SK-N-SH (cell line): ENCODE measurements at regions not wholly inside any gene's neighbourhood (a gene's known extent, or its start where the extent isn't known, plus 50 kb on each side); places are given as distances from the start of the nearest gene placed in this dataset.

Experiments
- CTCF ChIA-PET: fragments of 300-600, 350-600 bp; formaldehyde crosslinking; extraction: SDS; loops from one replicate; lab custom pipeline; 2021; lab: Yijun Ruan, JAX
- POLR2A ChIA-PET: fragments of 350-600 bp; sonication (Branson Sonifier 250); formaldehyde crosslinking; extraction: SDS; loops from one replicate; lab custom pipeline; 2020; ENCODE audit warnings: antibody characterized with exemption, inconsistent platforms; lab: Yijun Ruan, JAX
- DNase-seq: peaks from one replicate; pipeline ENCODE4 v3.0.0; 2012
- H2AFZ ChIP-seq: fragments of 200-600 bp; sonication (generic); 2 replicates; pipeline ENCODE4 v1.8.1; 2016; ENCODE audit warnings: antibody characterized with exemption, mild to moderate bottlenecking, low read depth
- H3F3A ChIP-seq: fragments of 200-600 bp; sonication (generic); replicated peaks from 2 replicates; pipeline ENCODE3; 2016; ENCODE audit warnings: antibody characterized with exemption, mild to moderate bottlenecking; ENCODE audit not compliant: insufficient read depth
- H3K27ac ChIP-seq, 2 experiments: fragments of 200-500 bp in 1 of 2; fragments of 200-600 bp in 1 of 2; sonication (Bioruptor generic) in 1 of 2; sonication (generic), shearing (Covaris generic) in 1 of 2; 2 replicates each; pipeline versions ENCODE4 v1.5.1 to v1.6.1; 2014 to 2016; ENCODE audit warnings: low read depth in 2 of 2, inconsistent platforms in 1 of 2, low read length in 1 of 2, mild to moderate bottlenecking in 1 of 2, mixed read lengths in 1 of 2
- H3K27me3 ChIP-seq: fragments of 200-600 bp; sonication (generic), shearing (Covaris generic); 2 replicates; pipeline ENCODE4 v1.6.1; 2016; ENCODE audit warnings: mixed run types; ENCODE audit not compliant: insufficient read depth
- H3K36me3 ChIP-seq, 2 experiments: fragments of 200-500 bp in 1 of 2; fragments of 200-600 bp in 1 of 2; sonication (Bioruptor generic) in 1 of 2; sonication (generic) in 1 of 2; replicated peaks in 1 of 2; 2 replicates each; pipeline versions ENCODE3 to v1.5.1; 2014 to 2016; ENCODE audit warnings: low read length in 1 of 2, mild to moderate bottlenecking in 1 of 2; ENCODE audit not compliant: insufficient read depth in 2 of 2, control insufficient read depth in 1 of 2
- H3K4me1 ChIP-seq, 2 experiments: fragments of 200-500 bp in 1 of 2; fragments of 200-600 bp in 1 of 2; sonication (Bioruptor generic) in 1 of 2; sonication (generic), shearing (Covaris generic) in 1 of 2; 2 replicates each; pipeline versions ENCODE4 v1.5.1 to v1.6.1; 2014 to 2016; ENCODE audit warnings: low read depth in 1 of 2, low read length in 1 of 2, mixed run types in 1 of 2; ENCODE audit not compliant: insufficient read depth in 2 of 2, control insufficient read depth in 1 of 2
- H3K4me2 ChIP-seq: fragments of 200-600 bp; sonication (generic), shearing (Covaris generic); 2 replicates; pipeline ENCODE4 v1.6.1; 2017; ENCODE audit warnings: mixed run types
- H3K4me3 ChIP-seq, 2 experiments: fragments of 200-500 bp in 1 of 2; fragments of 200-600 bp in 1 of 2; sonication (Bioruptor generic) in 1 of 2; sonication (generic), shearing (Covaris generic) in 1 of 2; 2 replicates each; pipeline versions ENCODE4 v1.5.1 to v1.8.1; 2014 to 2016; ENCODE audit warnings: low read depth in 2 of 2, inconsistent platforms in 1 of 2, low read length in 1 of 2, mild to moderate bottlenecking in 1 of 2, mixed read lengths in 1 of 2, moderate library complexity in 1 of 2
- H3K79me2 ChIP-seq: fragments of 200-600 bp; sonication (generic); 2 replicates; pipeline ENCODE4 v1.8.1; 2017; ENCODE audit warnings: mild to moderate bottlenecking; ENCODE audit not compliant: insufficient read depth
- H3K9ac ChIP-seq: fragments of 200-600 bp; sonication (generic); 2 replicates; pipeline ENCODE4 v1.6.1; 2017; ENCODE audit warnings: mixed run types
- H3K9me2 ChIP-seq: fragments of 200-600 bp; sonication (generic); 2 replicates; pipeline ENCODE4 v1.6.1; 2017; ENCODE audit warnings: mixed run types
- H3K9me3 ChIP-seq: fragments of 200-600 bp; sonication (generic); 2 replicates; pipeline ENCODE4 v1.6.1; 2017; ENCODE audit warnings: mixed run types, mild to moderate bottlenecking, moderate library complexity
- H4K20me1 ChIP-seq: fragments of 200-600 bp; sonication (generic); 2 replicates; pipeline ENCODE4 v1.6.1; 2017; ENCODE audit warnings: mild to moderate bottlenecking, mixed run types; ENCODE audit not compliant: insufficient read depth
- CHD2 ChIP-seq: fragments of 150-350 bp; IDR thresholded peaks from 2 replicates; pipeline ENCODE4 v1.6.1; 2018; ENCODE audit warnings: low read length; ENCODE audit not compliant: partially characterized antibody
- CTCF ChIP-seq: fragments of 200-600 bp; sonication (generic); IDR thresholded peaks from 2 replicates; pipeline ENCODE4 v1.6.1; 2017; ENCODE audit warnings: antibody characterized with exemption, mild to moderate bottlenecking, moderate library complexity
- EP300 ChIP-seq, 2 experiments: IDR thresholded peaks; 2 replicates each; pipeline versions ENCODE4 v1.4.0 to v1.6.1; 2012; ENCODE audit warnings: borderline replicate concordance in 1 of 2, low read depth in 1 of 2, low read length in 1 of 2
- FOSL2 ChIP-seq: IDR thresholded peaks from 2 replicates; pipeline ENCODE4 v1.4.0; 2012; ENCODE audit warnings: low read depth, mild to moderate bottlenecking, moderate library complexity, borderline replicate concordance
- FOXJ3 ChIP-seq: sonication (generic); formaldehyde crosslinking; IDR thresholded peaks from 2 replicates; pipeline ENCODE4 v1.5.1; 2020; ENCODE audit warnings: mild to moderate bottlenecking, missing genetic modification reagents
- GABPA ChIP-seq: IDR thresholded peaks from 2 replicates; pipeline ENCODE4 v1.4.0; 2012; ENCODE audit warnings: low read depth, mild to moderate bottlenecking
- JUND ChIP-seq: IDR thresholded peaks from 2 replicates; pipeline ENCODE4 v1.4.0; 2012
- MAX ChIP-seq: IDR thresholded peaks from 2 replicates; pipeline ENCODE4 v1.4.0; 2012; ENCODE audit warnings: low read depth
- NRF1 ChIP-seq: IDR thresholded peaks from 2 replicates; pipeline ENCODE4 v1.6.1; 2012; ENCODE audit warnings: low read depth, mild to moderate bottlenecking, low read length
- RAD21 ChIP-seq: IDR thresholded peaks from 2 replicates; pipeline ENCODE4 v1.6.1; 2012; ENCODE audit warnings: mild to moderate bottlenecking, low read length
- RCOR1 ChIP-seq: fragments of 150-350 bp; IDR thresholded peaks from 2 replicates; pipeline ENCODE4 v1.6.1; 2017; ENCODE audit warnings: antibody characterized with exemption, low read length
- REST ChIP-seq: IDR thresholded peaks from 2 replicates; pipeline ENCODE4 v1.6.1; 2012; ENCODE audit warnings: mild to moderate bottlenecking, low read depth, low read length, moderate library complexity
- RXRA ChIP-seq: IDR thresholded peaks from 2 replicates; pipeline ENCODE4 v1.4.0; 2012; ENCODE audit warnings: low read depth, mild to moderate bottlenecking, borderline replicate concordance
- SIN3A ChIP-seq: IDR thresholded peaks from 2 replicates; pipeline ENCODE4 v1.6.1; 2012; ENCODE audit warnings: low read depth, mild to moderate bottlenecking, low read length, moderate library complexity, borderline replicate concordance
- SMC3 ChIP-seq: IDR thresholded peaks from 2 replicates; pipeline ENCODE4 v1.6.1; 2012; ENCODE audit warnings: low read depth, low read length, improper control_type of control experiment
- TCF12 ChIP-seq: IDR thresholded peaks from 2 replicates; pipeline ENCODE4 v1.4.0; 2012
- TEAD4 ChIP-seq: IDR thresholded peaks from 2 replicates; pipeline ENCODE4 v1.4.0; 2012; ENCODE audit warnings: mild to moderate bottlenecking, borderline replicate concordance; ENCODE audit not compliant: insufficient read depth
- YY1 ChIP-seq: IDR thresholded peaks from 2 replicates; pipeline ENCODE4 v1.4.0; 2012; ENCODE audit warnings: low read depth, mild to moderate bottlenecking
- ZBTB33 ChIP-seq: IDR thresholded peaks from 2 replicates; pipeline ENCODE4 v1.4.0; 2012; ENCODE audit warnings: low read depth, borderline replicate concordance
- WGBS: methylation state at CpG from one replicate; pipeline ENCODE4 v1.1.6; 2017; ENCODE audit warnings: low lambda C conversion rate; 5-methylcytosine and 5-hydroxymethylcytosine counted together

- Histone ChIP-seq H3K27me3 (peaks cover 7% of the 10 kb centered on the region; the same call in 1 of the 2 replicates), H3K36me3 (no peaks in the 10 kb centered on the region), H2AFZ (no peak overlapping the region), H3K79me2 (no peaks in the 10 kb centered on the region), H4K20me1 (no peaks in the 10 kb centered on the region), H3F3A (no peaks in the 10 kb centered on the region), H3K9me2 (no peaks in the 10 kb centered on the region), H3K27ac (no peak overlapping the region), H3K4me1 (no peaks in the 10 kb centered on the region), H3K9me3 (no peaks in the 10 kb centered on the region), H3K4me3 (no peak overlapping the region), H3K4me2 (no peak overlapping the region), H3K9ac (no peak overlapping the region)
- WGBS: 11% methylated on average over 17 of the region's 17 CpGs
- ChIA-PET CTCF (no interaction called here), POLR2A (no interaction called here)
- no peak for DNase-seq
- TF ChIP-seq YY1: no peak
- no peak for TF ChIP-seq FOSL2
- TF ChIP-seq EP300 (IDR thresholded peaks at IDR 0.05; ENCODE audit: borderline replicate concordance in 1 of 2, low read depth in 1 of 2, low read length in 1 of 2): no peak
- no peak for TF ChIP-seq CTCF
- no peak for TF ChIP-seq CHD2
- TF ChIP-seq REST: no peak
- no peak for TF ChIP-seq RCOR1
- no peak for TF ChIP-seq SIN3A
- no peak for TF ChIP-seq TCF12
- TF ChIP-seq ZBTB33: no peak
- no peak for TF ChIP-seq RXRA
- no peak for TF ChIP-seq SMC3
- no peak for TF ChIP-seq MAX
- no peak for TF ChIP-seq GABPA
- no peak for TF ChIP-seq TEAD4
- TF ChIP-seq FOXJ3 (CRISPR knock-in tag): no peak
- TF ChIP-seq RAD21: no peak
- TF ChIP-seq JUND: no peak
- no peak for TF ChIP-seq NRF1
Observed at GRCh38 chr18:78607221-78607620, 372.4 kb upstream of the SALL3 start.
